OCI-LY1 (cell line): ENCODE measurements at regions not wholly inside any gene's neighbourhood (a gene's known extent, or its start where the extent isn't known, plus 50 kb on each side); places are given as distances from the start of the nearest gene placed in this dataset.

ENCODE experiments used
- H2AFZ ChIP-seq: fragments of 200-600 bp; sonication (generic), shearing (Covaris generic); 2 replicates; pipeline ENCODE4 v1.6.0; 2014; ENCODE audit warnings: antibody characterized with exemption, mild to moderate bottlenecking, low read length
- H3F3A ChIP-seq: fragments of 200-600 bp; sonication (generic), shearing (Covaris generic); 2 replicates; pipeline ENCODE4 v1.6.0; 2014; ENCODE audit warnings: mild to moderate bottlenecking, antibody characterized with exemption, low read length, moderate library complexity; ENCODE audit not compliant: insufficient read depth
- H3K27ac ChIP-seq: fragments of 200-600 bp; sonication (generic); 2 replicates; pipeline ENCODE4 v1.5.1; 2014; ENCODE audit warnings: low read length, mixed run types, mild to moderate bottlenecking, low read depth; ENCODE audit not compliant: poor library complexity, severe bottlenecking
- H3K27me3 ChIP-seq: fragments of 200-600 bp; sonication (generic); 2 replicates; pipeline ENCODE4 v1.6.0; 2014; ENCODE audit warnings: antibody characterized with exemption, mild to moderate bottlenecking, low read length, moderate library complexity; ENCODE audit not compliant: insufficient read depth
- H3K36me3 ChIP-seq: fragments of 200-600 bp; sonication (generic); 2 replicates; pipeline ENCODE4 v1.6.1; 2014; ENCODE audit warnings: mild to moderate bottlenecking, antibody characterized with exemption, low read length, moderate library complexity, mixed read lengths; ENCODE audit not compliant: insufficient read depth
- H3K4me1 ChIP-seq: fragments of 200-600 bp; sonication (generic); 2 replicates; pipeline ENCODE4 v1.5.1; 2014; ENCODE audit warnings: mild to moderate bottlenecking, low read length, moderate library complexity; ENCODE audit not compliant: insufficient read depth, severe bottlenecking
- H3K4me2 ChIP-seq: fragments of 200-600 bp; sonication (generic), shearing (Covaris generic); 2 replicates; pipeline ENCODE4 v1.6.1; 2014; ENCODE audit warnings: low read length
- H3K4me3 ChIP-seq: fragments of 200-600 bp; sonication (generic); 2 replicates; pipeline ENCODE4 v1.5.1; 2014; ENCODE audit warnings: low read length, low read depth, mild to moderate bottlenecking, mixed read lengths; ENCODE audit not compliant: poor library complexity, severe bottlenecking
- H3K79me2 ChIP-seq: fragments of 200-600 bp; shearing (Covaris generic); 2 replicates; pipeline ENCODE4 v1.6.1; 2016; ENCODE audit warnings: mixed run types, low read length, mixed read lengths; ENCODE audit not compliant: insufficient read depth
- H3K9ac ChIP-seq: fragments of 200-600 bp; sonication (generic), shearing (Covaris generic); 2 replicates; pipeline ENCODE4 v1.6.1; 2014; ENCODE audit warnings: mild to moderate bottlenecking, low read length, mixed read lengths
- H3K9me2 ChIP-seq: fragments of 200-600 bp; sonication (generic), shearing (Covaris generic); 2 replicates; pipeline ENCODE4 v1.6.1; 2014; ENCODE audit warnings: low read depth, mild to moderate bottlenecking, low read length, mixed read lengths
- H3K9me3 ChIP-seq: fragments of 200-600 bp; shearing (Covaris generic); 2 replicates; pipeline ENCODE4 v1.6.1; 2014; ENCODE audit warnings: low read length, mixed read lengths
- H4K20me1 ChIP-seq: fragments of 200-600 bp; sonication (generic), shearing (Covaris generic); 2 replicates; pipeline ENCODE4 v1.6.0; 2016; ENCODE audit warnings: mild to moderate bottlenecking, low read length; ENCODE audit not compliant: insufficient read depth
- EZH2 ChIP-seq: fragments of 200-600 bp; sonication (generic), shearing (Covaris generic); IDR thresholded peaks from 2 replicates; pipeline ENCODE4 v1.8.0; 2017; ENCODE audit warnings: borderline replicate concordance, mixed run types, mild to moderate bottlenecking, antibody characterized with exemption, low read length, moderate library complexity, mixed read lengths
- TF ChIP-seq, protein P1 (sequence below): fragments of 200-600 bp; sonication (generic), shearing (Covaris generic); IDR thresholded peaks from 2 replicates; pipeline ENCODE4 v1.5.1; 2017; ENCODE audit warnings: mild to moderate bottlenecking, antibody characterized with exemption, low read length, moderate library complexity, mixed read lengths

DNA sequence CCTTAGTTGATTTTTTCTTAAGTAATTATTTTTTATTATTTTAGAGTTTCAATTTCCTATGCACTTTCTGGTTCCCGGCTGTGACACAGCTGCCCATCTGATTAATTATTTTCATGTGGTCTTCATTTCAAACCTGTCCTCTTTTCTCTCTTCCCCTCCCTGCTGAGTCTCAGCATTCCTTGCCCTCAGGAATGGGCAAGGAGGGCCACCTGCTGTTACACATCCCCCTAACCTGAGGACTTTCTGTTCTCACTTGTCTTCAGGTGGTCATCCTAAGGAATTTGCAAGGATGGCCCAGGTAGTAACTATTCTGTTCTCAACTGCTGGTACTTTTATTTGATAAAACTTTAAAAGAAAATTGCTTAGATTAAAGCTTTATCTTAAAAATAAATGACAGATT is 545.0 kb downstream of the OTOL1 start:
- no peak overlapping the region for H3K4me2 ChIP-seq
- no peaks in the 10 kb centered on the region for H3K9me2 ChIP-seq
- H2AFZ ChIP-seq = no peak overlapping the region
- no peaks in the 10 kb centered on the region for H3F3A ChIP-seq
- H4K20me1 ChIP-seq = no peaks in the 10 kb centered on the region
- no peaks in the 10 kb centered on the region for H3K36me3 ChIP-seq
- no peak overlapping the region for H3K27ac ChIP-seq
- no peaks in the 10 kb centered on the region for H3K27me3 ChIP-seq
- H3K79me2 ChIP-seq = no peaks in the 10 kb centered on the region
- no peaks in the 10 kb centered on the region for H3K9me3 ChIP-seq
- no peak overlapping the region for H3K4me3 ChIP-seq
- no peaks in the 10 kb centered on the region for H3K4me1 ChIP-seq
- no peak for TF ChIP-seq EZH2
- TF ChIP-seq, protein P1, sequence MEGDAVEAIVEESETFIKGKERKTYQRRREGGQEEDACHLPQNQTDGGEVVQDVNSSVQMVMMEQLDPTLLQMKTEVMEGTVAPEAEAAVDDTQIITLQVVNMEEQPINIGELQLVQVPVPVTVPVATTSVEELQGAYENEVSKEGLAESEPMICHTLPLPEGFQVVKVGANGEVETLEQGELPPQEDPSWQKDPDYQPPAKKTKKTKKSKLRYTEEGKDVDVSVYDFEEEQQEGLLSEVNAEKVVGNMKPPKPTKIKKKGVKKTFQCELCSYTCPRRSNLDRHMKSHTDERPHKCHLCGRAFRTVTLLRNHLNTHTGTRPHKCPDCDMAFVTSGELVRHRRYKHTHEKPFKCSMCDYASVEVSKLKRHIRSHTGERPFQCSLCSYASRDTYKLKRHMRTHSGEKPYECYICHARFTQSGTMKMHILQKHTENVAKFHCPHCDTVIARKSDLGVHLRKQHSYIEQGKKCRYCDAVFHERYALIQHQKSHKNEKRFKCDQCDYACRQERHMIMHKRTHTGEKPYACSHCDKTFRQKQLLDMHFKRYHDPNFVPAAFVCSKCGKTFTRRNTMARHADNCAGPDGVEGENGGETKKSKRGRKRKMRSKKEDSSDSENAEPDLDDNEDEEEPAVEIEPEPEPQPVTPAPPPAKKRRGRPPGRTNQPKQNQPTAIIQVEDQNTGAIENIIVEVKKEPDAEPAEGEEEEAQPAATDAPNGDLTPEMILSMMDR = no peak
- H3K9ac ChIP-seq = no peak overlapping the region

DNA sequence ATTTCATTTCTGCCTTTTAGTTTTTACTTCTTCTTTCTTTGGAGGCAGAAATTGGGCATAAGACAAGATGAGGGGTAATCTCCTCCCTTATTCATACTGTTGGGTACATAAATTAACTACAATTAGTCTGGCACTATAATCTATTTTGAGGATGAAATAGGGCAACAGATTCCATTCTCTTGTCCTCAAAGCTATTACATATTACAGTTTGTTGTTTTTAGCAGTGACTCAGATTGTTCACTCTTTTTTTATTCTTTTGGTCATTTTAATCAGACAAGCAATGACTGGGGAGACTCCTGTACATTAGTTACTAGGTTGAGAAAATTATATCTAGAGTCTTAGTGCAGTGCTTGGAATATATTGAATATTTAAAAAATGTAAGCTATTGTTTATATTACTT is 556.0 kb downstream of the OTOL1 start:
- TF ChIP-seq EZH2 = no peak
- TF ChIP-seq, protein P1 = no peak
- no peak overlapping the region for H3K9ac ChIP-seq
- no peak overlapping the region for H2AFZ ChIP-seq
- no peak overlapping the region for H3K4me2 ChIP-seq
- no peaks in the 10 kb centered on the region for H3K9me2 ChIP-seq
- no peak overlapping the region for H3K4me3 ChIP-seq
- H3F3A ChIP-seq = no peaks in the 10 kb centered on the region
- no peaks in the 10 kb centered on the region for H4K20me1 ChIP-seq
- no peaks in the 10 kb centered on the region for H3K27me3 ChIP-seq
- no peaks in the 10 kb centered on the region for H3K79me2 ChIP-seq
- H3K36me3 ChIP-seq = no peaks in the 10 kb centered on the region
- H3K4me1 ChIP-seq = no peaks in the 10 kb centered on the region
- no peak overlapping the region for H3K27ac ChIP-seq
- no peaks in the 10 kb centered on the region for H3K9me3 ChIP-seq

DNA sequence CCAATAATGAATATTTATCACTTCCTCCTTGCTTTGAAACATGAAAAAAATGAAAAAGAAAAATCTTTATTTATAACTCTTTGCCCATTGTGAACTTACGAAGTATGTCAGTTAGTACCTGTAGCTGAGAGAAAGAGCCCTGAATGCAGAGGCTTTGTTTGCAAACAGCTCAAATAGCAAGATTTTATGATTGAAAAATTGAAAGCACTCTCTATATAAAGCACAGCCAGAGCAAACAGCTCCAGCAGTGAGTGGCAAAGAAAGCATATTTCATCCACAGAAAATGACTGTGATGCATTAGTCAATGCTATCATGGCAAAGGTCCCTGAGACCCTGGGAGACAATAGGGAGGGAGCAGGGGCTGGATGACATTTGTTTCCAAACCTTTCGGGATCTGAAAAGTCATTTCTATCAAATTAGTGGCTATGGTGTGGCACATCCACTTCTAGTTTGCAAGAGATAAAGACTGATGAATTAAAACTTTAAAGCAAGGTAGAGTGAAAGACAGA is 576.1 kb downstream of the OTOL1 start:
- no peak overlapping the region for H3K4me2 ChIP-seq
- H3F3A ChIP-seq = no peaks in the 10 kb centered on the region
- H3K9me3 ChIP-seq = no peaks in the 10 kb centered on the region
- H3K79me2 ChIP-seq = no peaks in the 10 kb centered on the region
- no peak overlapping the region for H2AFZ ChIP-seq
- H3K9ac ChIP-seq = no peak overlapping the region
- no peaks in the 10 kb centered on the region for H3K4me1 ChIP-seq
- no peak for TF ChIP-seq EZH2
- TF ChIP-seq, protein P1 = no peak
- H3K36me3 ChIP-seq = no peaks in the 10 kb centered on the region
- H3K4me3 ChIP-seq = no peak overlapping the region
- H3K27me3 ChIP-seq = no peaks in the 10 kb centered on the region
- no peaks in the 10 kb centered on the region; the same call in 1 of the 2 replicates for H3K9me2 ChIP-seq
- H3K27ac ChIP-seq = no peak overlapping the region
- peaks cover 2% of the 10 kb centered on the region; the same call in 1 of the 2 replicates for H4K20me1 ChIP-seq
